H9 (cell line): ENCODE measurements at regions not wholly inside any gene's neighbourhood (a gene's known extent, or its start where the extent isn't known, plus 50 kb on each side); places are given as distances from the start of the nearest gene placed in this dataset.

Experiments used
- DNase-seq: peaks from one replicate; pipeline ENCODE4 v3.0.0-alpha.2; 2017
- H2AFZ ChIP-seq: one replicate; pipeline ENCODE4 v1.6.1; 2013; ENCODE audit warnings: mild to moderate bottlenecking, low read length, control low read depth, moderate library complexity
- H2AK5ac ChIP-seq: 2 replicates; pipeline ENCODE4 v1.6.1; 2013; ENCODE audit warnings: low read length, control low read depth, mixed read lengths; ENCODE audit not compliant: insufficient read length
- H2BK120ac ChIP-seq: one replicate; pipeline ENCODE4 v1.6.1; 2013; ENCODE audit warnings: low read depth, mild to moderate bottlenecking, low read length, control low read depth, inconsistent platforms; ENCODE audit not compliant: poor library complexity, severe bottlenecking
- H2BK12ac ChIP-seq: 2 replicates; pipeline ENCODE4 v1.6.1; 2013; ENCODE audit warnings: low read length, control low read depth, mixed read lengths, low read depth; ENCODE audit not compliant: insufficient read length
- H2BK15ac ChIP-seq: 2 replicates; pipeline ENCODE4 v1.6.1; 2013; ENCODE audit warnings: low read depth, low read length, control low read depth
- H2BK20ac ChIP-seq: one replicate; pipeline ENCODE4 v1.6.1; 2013; ENCODE audit warnings: low read depth, mild to moderate bottlenecking, low read length, control low read depth, inconsistent platforms; ENCODE audit not compliant: poor library complexity, severe bottlenecking
- H2BK5ac ChIP-seq: 2 replicates; pipeline ENCODE4 v1.6.1; 2013; ENCODE audit warnings: low read length, control low read depth, mixed read lengths; ENCODE audit not compliant: insufficient read length
- H3K14ac ChIP-seq: 2 replicates; pipeline ENCODE4 v1.6.1; 2013; ENCODE audit warnings: low read length, control low read depth; ENCODE audit not compliant: insufficient read depth
- H3K18ac ChIP-seq: 2 replicates; pipeline ENCODE4 v1.6.1; 2013; ENCODE audit warnings: low read depth, mild to moderate bottlenecking, mixed read lengths, low read length, control low read depth; ENCODE audit not compliant: insufficient read length
- H3K23ac ChIP-seq: 2 replicates; pipeline ENCODE4 v1.6.1; 2013; ENCODE audit warnings: low read length, control low read depth, mixed read lengths, low read depth; ENCODE audit not compliant: insufficient read length
- H3K23me2 ChIP-seq: 2 replicates; pipeline ENCODE4 v1.6.1; 2013; ENCODE audit warnings: low read depth, mild to moderate bottlenecking, mixed read lengths, low read length, control low read depth; ENCODE audit not compliant: insufficient read length, poor library complexity, severe bottlenecking
- H3K27ac ChIP-seq: 2 replicates; pipeline ENCODE4 v1.5.1; 2013; ENCODE audit warnings: low read length, control low read depth, mixed read lengths, low read depth; ENCODE audit not compliant: insufficient read length
- H3K27me3 ChIP-seq: 2 replicates; pipeline ENCODE4 v1.6.1; 2013; ENCODE audit warnings: low read length, control low read depth, inconsistent platforms; ENCODE audit not compliant: insufficient read depth
- H3K4ac ChIP-seq: 2 replicates; pipeline ENCODE4 v1.6.1; 2013; ENCODE audit warnings: low read depth, mild to moderate bottlenecking, control low read depth, inconsistent platforms, low read length, moderate library complexity
- H3K4me1 ChIP-seq: 2 replicates; pipeline ENCODE4 v1.6.1; 2013; ENCODE audit warnings: low read length, control low read depth, inconsistent platforms; ENCODE audit not compliant: insufficient read depth
- H3K4me2 ChIP-seq: 2 replicates; pipeline ENCODE4 v1.6.1; 2013; ENCODE audit warnings: low read length, control low read depth, mixed read lengths; ENCODE audit not compliant: insufficient read length, insufficient read depth
- H3K56ac ChIP-seq: 2 replicates; pipeline ENCODE4 v1.6.1; 2013; ENCODE audit warnings: low read depth, mild to moderate bottlenecking, mixed read lengths, low read length, control low read depth; ENCODE audit not compliant: insufficient read length
- H3K79me1 ChIP-seq: 2 replicates; pipeline ENCODE4 v1.6.1; 2013; ENCODE audit warnings: low read depth, mild to moderate bottlenecking, moderate library complexity, low read length, control low read depth, inconsistent platforms; ENCODE audit not compliant: insufficient read depth, poor library complexity, severe bottlenecking
- H3K79me2 ChIP-seq: 2 replicates; pipeline ENCODE4 v1.6.1; 2013; ENCODE audit warnings: low read length, control low read depth, inconsistent platforms; ENCODE audit not compliant: insufficient read depth
- H3K9ac ChIP-seq: 2 replicates; pipeline ENCODE4 v1.6.1; 2013; ENCODE audit warnings: low read length, control low read depth, mixed read lengths; ENCODE audit not compliant: insufficient read length; ENCODE audit errors: extremely low read depth
- H3K9me3 ChIP-seq: one replicate; pipeline ENCODE4 v1.6.1; 2013; ENCODE audit warnings: low read depth, low read length, inconsistent platforms; ENCODE audit not compliant: control insufficient read depth
- H3T11ph ChIP-seq: one replicate; pipeline ENCODE4 v1.6.1; 2013; ENCODE audit warnings: mild to moderate bottlenecking, low read length, control low read depth, inconsistent platforms
- H4K20me1 ChIP-seq: one replicate; pipeline ENCODE4 v1.6.1; 2013; ENCODE audit not compliant: control insufficient read depth, insufficient read length, insufficient read depth
- H4K5ac ChIP-seq: 2 replicates; pipeline ENCODE4 v1.6.1; 2013; ENCODE audit warnings: low read depth, mild to moderate bottlenecking, mixed read lengths, low read length, control low read depth; ENCODE audit not compliant: insufficient read length
- H4K8ac ChIP-seq: replicated peaks from 2 replicates; pipeline ENCODE4 v1.6.1; 2013; ENCODE audit warnings: low read length, control low read depth, mixed read lengths, low read depth; ENCODE audit not compliant: insufficient read length
- H4K91ac ChIP-seq: 2 replicates; pipeline ENCODE4 v1.6.1; 2013; ENCODE audit warnings: low read depth, mild to moderate bottlenecking, moderate library complexity, mixed read lengths, low read length, control low read depth; ENCODE audit not compliant: insufficient read length
- H3K27ac Mint-ChIP-seq, 3 experiments: 2 replicates in 2 of 3; 3 replicates in 1 of 3; pipeline ENCODE4 v1.8.0; 2020 to 2021; ENCODE audit warnings: mixed read lengths in 3 of 3, mild to moderate bottlenecking in 1 of 3, moderate library complexity in 1 of 3
- H3K27me3 Mint-ChIP-seq: 2 replicates; pipeline ENCODE4 v1.8.0; 2021; ENCODE audit warnings: low read depth, mild to moderate bottlenecking, moderate library complexity, mixed read lengths
- H3K36me3 Mint-ChIP-seq, 3 experiments: 2 replicates in 2 of 3; 3 replicates in 1 of 3; pipeline ENCODE4 v1.8.0; 2020 to 2021; ENCODE audit warnings: low read depth in 3 of 3, mixed read lengths in 3 of 3; ENCODE audit not compliant: insufficient read depth in 1 of 3
- H3K4me1 Mint-ChIP-seq, 2 experiments: 2 replicates each; pipeline ENCODE4 v1.8.0; 2020; ENCODE audit warnings: mixed read lengths in 2 of 2
- H3K4me3 Mint-ChIP-seq, 2 experiments: 2 replicates in 1 of 2; 3 replicates in 1 of 2; pipeline ENCODE4 v1.8.0; 2020 to 2021; ENCODE audit warnings: mild to moderate bottlenecking in 2 of 2, mixed read lengths in 2 of 2, moderate library complexity in 1 of 2
- H3K9me3 Mint-ChIP-seq, 2 experiments: 2 replicates in 1 of 2; 3 replicates in 1 of 2; pipeline ENCODE4 v1.8.0; 2020; ENCODE audit warnings: mild to moderate bottlenecking in 2 of 2, mixed read lengths in 2 of 2, moderate library complexity in 1 of 2
- CTCF ChIP-seq: fragments of 200-600 bp; sonication (generic); conservative IDR thresholded peaks from 3 replicates; pipeline ENCODE4 v1.8.0; 2021; ENCODE audit warnings: antibody characterized with exemption, mild to moderate bottlenecking

GRCh38 chr2:53077413-53077812, 690.2 kb upstream of the CHAC2 start:
- H3K9me3 ChIP-seq: no peaks in the 10 kb centered on the region
- H3K23ac ChIP-seq: no peak overlapping the region
- no peak overlapping the region for H2BK5ac ChIP-seq
- H3K27me3 Mint-ChIP-seq: no peaks in the 10 kb centered on the region
- no peak overlapping the region for H3K27ac ChIP-seq
- H3K27ac Mint-ChIP-seq: no peak overlapping the region
- no peak overlapping the region for H2BK120ac ChIP-seq
- H3K4me3 Mint-ChIP-seq: no peak overlapping the region
- H3K36me3 Mint-ChIP-seq: peaks cover 3 to 9% (median 6%) of the 10 kb centered on the region in 3 experiments; a peak in 4 of 7 replicates
- H3K18ac ChIP-seq: no peak overlapping the region
- H3K4ac ChIP-seq: no peak overlapping the region
- H2BK15ac ChIP-seq: no peak overlapping the region
- peaks cover 6 to 9% of the 10 kb centered on the region in 2 experiments for H3K9me3 Mint-ChIP-seq
- no peak overlapping the region for H3K4me2 ChIP-seq
- no peak for DNase-seq
- no peaks in the 10 kb centered on the region for H3K27me3 ChIP-seq
- no peak overlapping the region for H4K91ac ChIP-seq
- no peak overlapping the region for H2AK5ac ChIP-seq
- TF ChIP-seq CTCF: no peak
- no peaks in the 10 kb centered on the region for H3K79me1 ChIP-seq
- no peaks in the 10 kb centered on the region for H4K20me1 ChIP-seq
- H2BK12ac ChIP-seq: no peak overlapping the region
- H3K4me1 Mint-ChIP-seq: no peaks in the 10 kb centered on the region
- no peak overlapping the region for H3K9ac ChIP-seq
- no peak overlapping the region for H4K8ac ChIP-seq
- H3T11ph ChIP-seq: no peak overlapping the region
- no peak overlapping the region for H2AFZ ChIP-seq
- no peaks in the 10 kb centered on the region for H3K4me1 ChIP-seq
- no peaks in the 10 kb centered on the region for H3K23me2 ChIP-seq
- H2BK20ac ChIP-seq: no peak overlapping the region
- H3K56ac ChIP-seq: no peak overlapping the region
- no peak overlapping the region for H4K5ac ChIP-seq
- no peak overlapping the region for H3K14ac ChIP-seq
- H3K79me2 ChIP-seq: no peaks in the 10 kb centered on the region
